ENCODE measurements at regions not wholly inside any gene's neighbourhood (a gene's known extent, or its start where the extent isn't known, plus 50 kb on each side); places are given as distances from the start of the nearest gene placed in this dataset.

DNA sequence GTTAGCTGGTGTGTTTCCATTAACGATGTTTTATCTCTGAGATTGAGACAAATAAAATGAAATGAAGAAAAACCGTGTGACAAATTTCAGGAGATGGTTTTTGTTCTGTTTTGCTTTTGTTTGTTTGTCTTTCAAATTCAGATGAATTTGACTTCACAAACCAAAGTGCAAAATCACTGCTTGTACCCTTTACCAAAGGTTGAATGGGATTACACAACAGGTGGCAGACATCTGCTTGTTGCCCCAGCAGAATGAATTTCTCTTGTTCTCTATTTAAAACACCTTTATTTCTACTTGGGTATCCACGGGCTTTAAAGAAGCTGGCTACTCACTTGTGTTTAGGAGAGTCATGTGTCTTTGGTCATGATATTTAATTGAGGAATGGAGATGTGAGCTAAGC is 239.7 kb upstream of the CLNK start:
- no peak for ATAC-seq (ENCODE audit: low read depth)
- intact Hi-C loops (cut with micrococcal nuclease) = no loop called here

More for the DNA sequence above, 239.7 kb upstream of the CLNK start:
- CTCF ChIA-PET = no interaction called here
- no CpG with 5 or more reads among the region's 3 CpGs for WGBS, 2 experiments (ENCODE audit: extremely low coverage in 2 of 2, insufficient read length in 1 of 2)
- H2BK20ac ChIP-seq (ENCODE audit: low read depth, low read length) = no peak overlapping the region
- H3K4me1 ChIP-seq (ENCODE audit: control insufficient read depth, insufficient read depth, low read length) = no peaks in the 10 kb centered on the region
- no peak for DNase-seq
- H2AK5ac ChIP-seq (ENCODE audit: low read depth, low read length) = no peak overlapping the region
- H3K18ac ChIP-seq (ENCODE audit: low read depth, low read length) = no peak overlapping the region
- no peak overlapping the region for H2AFZ ChIP-seq (replicated peaks; ENCODE audit: low read length, poor library complexity)
- H3K56ac ChIP-seq (ENCODE audit: extremely low read depth, insufficient read depth, low read length) = no peak overlapping the region
- no peaks in the 10 kb centered on the region for H4K20me1 ChIP-seq (ENCODE audit: insufficient read depth, low read length)
- POLR2A ChIA-PET (ENCODE audit: unreplicated experiment) = no interaction called here
- no peak overlapping the region for H4K5ac ChIP-seq (ENCODE audit: low read depth, low read length)
- no TSS peak for BruUV-seq (replicated peaks)
- H2BK15ac ChIP-seq (ENCODE audit: low read depth, low read length) = no peak overlapping the region
- in situ Hi-C loops (cut with MboI; ENCODE audit: low sequenced_read_pairs) = no loop called here
- H3K23ac ChIP-seq (ENCODE audit: low read depth, low read length) = no peak overlapping the region
- H3K9ac ChIP-seq (ENCODE audit: low read depth, low read length) = no peak overlapping the region
- no peaks in the 10 kb centered on the region for H3K9me1 ChIP-seq (ENCODE audit: insufficient read depth, low read length)
- no peaks in the 10 kb centered on the region for H3K27me3 ChIP-seq (ENCODE audit: control insufficient read depth, insufficient read depth, low read length)
- dilution Hi-C loops (cut with HindIII; ENCODE audit: low sequenced_read_pairs, unreplicated experiment) = no loop called here
- H3K4me3 ChIP-seq (ENCODE audit: insufficient read depth, low read depth, low read length) = no peak overlapping the region
- no peak overlapping the region for H2BK5ac ChIP-seq (ENCODE audit: low read depth, low read length, poor library complexity, severe bottlenecking)
- H3K36me3 ChIP-seq (ENCODE audit: control insufficient read depth, insufficient read depth, low read length) = no peaks in the 10 kb centered on the region
- no peak overlapping the region for H3K4ac ChIP-seq (ENCODE audit: low read depth, low read length)
- TF ChIP-seq CHD1 (IDR thresholded peaks at IDR 0.05; ENCODE audit: low read depth, low read length) (no peak), POLR2A (IDR thresholded peaks at IDR 0.05; ENCODE audit: low read depth, low read length) (no peak), FOS (IDR thresholded peaks at IDR 0.05; ENCODE audit: low read depth, low read length) (no peak), MAZ (IDR thresholded peaks at IDR 0.05; ENCODE audit: borderline replicate concordance, low read depth, low read length) (no peak), RCOR1 (IDR thresholded peaks at IDR 0.05; ENCODE audit: insufficient replicate concordance, low read length) (no peak), SMC3 (IDR thresholded peaks at IDR 0.05; ENCODE audit: low read depth, low read length) (no peak), NFE2L2 (IDR thresholded peaks at IDR 0.05; ENCODE audit: low read depth, low read length) (no peak), BHLHE40 (IDR thresholded peaks at IDR 0.05; ENCODE audit: low read depth, low read length) (no peak), CEBPB (IDR thresholded peaks at IDR 0.05; ENCODE audit: low read depth, low read length) (no peak), MAFK (IDR thresholded peaks at IDR 0.05; ENCODE audit: low read depth, low read length) (no peak)
- TF ChIP-seq, protein P1, sequence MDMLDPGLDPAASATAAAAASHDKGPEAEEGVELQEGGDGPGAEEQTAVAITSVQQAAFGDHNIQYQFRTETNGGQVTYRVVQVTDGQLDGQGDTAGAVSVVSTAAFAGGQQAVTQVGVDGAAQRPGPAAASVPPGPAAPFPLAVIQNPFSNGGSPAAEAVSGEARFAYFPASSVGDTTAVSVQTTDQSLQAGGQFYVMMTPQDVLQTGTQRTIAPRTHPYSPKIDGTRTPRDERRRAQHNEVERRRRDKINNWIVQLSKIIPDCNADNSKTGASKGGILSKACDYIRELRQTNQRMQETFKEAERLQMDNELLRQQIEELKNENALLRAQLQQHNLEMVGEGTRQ (IDR thresholded peaks at IDR 0.05; ENCODE audit: low read depth, low read length) = no peak
- TF ChIP-seq, protein P2, sequence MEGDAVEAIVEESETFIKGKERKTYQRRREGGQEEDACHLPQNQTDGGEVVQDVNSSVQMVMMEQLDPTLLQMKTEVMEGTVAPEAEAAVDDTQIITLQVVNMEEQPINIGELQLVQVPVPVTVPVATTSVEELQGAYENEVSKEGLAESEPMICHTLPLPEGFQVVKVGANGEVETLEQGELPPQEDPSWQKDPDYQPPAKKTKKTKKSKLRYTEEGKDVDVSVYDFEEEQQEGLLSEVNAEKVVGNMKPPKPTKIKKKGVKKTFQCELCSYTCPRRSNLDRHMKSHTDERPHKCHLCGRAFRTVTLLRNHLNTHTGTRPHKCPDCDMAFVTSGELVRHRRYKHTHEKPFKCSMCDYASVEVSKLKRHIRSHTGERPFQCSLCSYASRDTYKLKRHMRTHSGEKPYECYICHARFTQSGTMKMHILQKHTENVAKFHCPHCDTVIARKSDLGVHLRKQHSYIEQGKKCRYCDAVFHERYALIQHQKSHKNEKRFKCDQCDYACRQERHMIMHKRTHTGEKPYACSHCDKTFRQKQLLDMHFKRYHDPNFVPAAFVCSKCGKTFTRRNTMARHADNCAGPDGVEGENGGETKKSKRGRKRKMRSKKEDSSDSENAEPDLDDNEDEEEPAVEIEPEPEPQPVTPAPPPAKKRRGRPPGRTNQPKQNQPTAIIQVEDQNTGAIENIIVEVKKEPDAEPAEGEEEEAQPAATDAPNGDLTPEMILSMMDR (conservative IDR thresholded peaks at IDR 0.05; ENCODE audit: low read depth, low read length) = no peak
- no peak overlapping the region for H3K14ac ChIP-seq (replicated peaks; ENCODE audit: low read depth, low read length)
- no peak overlapping the region for H2BK120ac ChIP-seq (ENCODE audit: low read depth, low read length)
- no peak overlapping the region for H4K91ac ChIP-seq (ENCODE audit: insufficient read depth, low read depth, low read length)
- no peaks in the 10 kb centered on the region for H3K9me3 ChIP-seq (ENCODE audit: control insufficient read depth, insufficient read depth, low read length)
- no peak overlapping the region for H3K27ac ChIP-seq (ENCODE audit: insufficient read depth, low read length)
- no peak overlapping the region for H4K8ac ChIP-seq (ENCODE audit: low read depth in 2 of 2, low read length in 2 of 2)
- no peak overlapping the region for H2AK9ac ChIP-seq (replicated peaks; ENCODE audit: low read depth, low read length, poor library complexity)
- H3K79me1 ChIP-seq (ENCODE audit: low read depth in 1 of 2, low read length in 2 of 2) = no peaks in the 10 kb centered on the region
- H3K4me2 ChIP-seq (ENCODE audit: low read depth, low read length) = no peak overlapping the region

Measured in IMR-90 (cell line).